ENCODE measurements at regions not wholly inside any gene's neighbourhood (a gene's known extent, or its start where the extent isn't known, plus 50 kb on each side); places are given as distances from the start of the nearest gene placed in this dataset.

DNA sequence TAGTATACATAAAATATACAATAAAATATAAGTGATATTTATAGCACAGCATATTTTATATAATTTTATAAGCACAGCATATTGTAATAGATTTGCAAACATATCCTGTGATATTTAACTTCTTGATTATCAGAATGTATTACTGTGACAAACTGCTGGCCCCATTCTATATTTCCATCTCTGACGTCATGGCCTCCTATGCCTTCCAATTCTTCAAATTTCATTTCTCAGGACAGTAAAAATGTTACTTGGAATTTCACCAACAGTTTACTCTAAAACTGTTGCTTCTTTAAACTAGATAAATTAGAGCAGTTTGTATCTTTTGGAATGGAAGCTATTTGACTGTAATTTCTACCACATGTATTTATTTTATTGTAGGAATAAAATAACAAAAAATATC, 102.5 kb upstream of the SLC25A13 start:
- FAIRE-seq (no peak), DNase-seq (no peak)
- no peaks in the 10 kb centered on the region for H3K9me3 ChIP-seq (ENCODE audit: control insufficient read depth in 2 of 3, insufficient read depth in 1 of 3, low read length in 3 of 3)
- no peaks in the 10 kb centered on the region for H3K27me3 ChIP-seq (ENCODE audit: control insufficient read depth, insufficient read depth, low read length)
- TF ChIP-seq, protein P1, sequence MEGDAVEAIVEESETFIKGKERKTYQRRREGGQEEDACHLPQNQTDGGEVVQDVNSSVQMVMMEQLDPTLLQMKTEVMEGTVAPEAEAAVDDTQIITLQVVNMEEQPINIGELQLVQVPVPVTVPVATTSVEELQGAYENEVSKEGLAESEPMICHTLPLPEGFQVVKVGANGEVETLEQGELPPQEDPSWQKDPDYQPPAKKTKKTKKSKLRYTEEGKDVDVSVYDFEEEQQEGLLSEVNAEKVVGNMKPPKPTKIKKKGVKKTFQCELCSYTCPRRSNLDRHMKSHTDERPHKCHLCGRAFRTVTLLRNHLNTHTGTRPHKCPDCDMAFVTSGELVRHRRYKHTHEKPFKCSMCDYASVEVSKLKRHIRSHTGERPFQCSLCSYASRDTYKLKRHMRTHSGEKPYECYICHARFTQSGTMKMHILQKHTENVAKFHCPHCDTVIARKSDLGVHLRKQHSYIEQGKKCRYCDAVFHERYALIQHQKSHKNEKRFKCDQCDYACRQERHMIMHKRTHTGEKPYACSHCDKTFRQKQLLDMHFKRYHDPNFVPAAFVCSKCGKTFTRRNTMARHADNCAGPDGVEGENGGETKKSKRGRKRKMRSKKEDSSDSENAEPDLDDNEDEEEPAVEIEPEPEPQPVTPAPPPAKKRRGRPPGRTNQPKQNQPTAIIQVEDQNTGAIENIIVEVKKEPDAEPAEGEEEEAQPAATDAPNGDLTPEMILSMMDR (IDR thresholded peaks at IDR 0.05; ENCODE audit: borderline replicate concordance, extremely low read depth, insufficient read depth): no peak
- H3K4me3 ChIP-seq (ENCODE audit: low read length in 3 of 3): no peak overlapping the region
- no peak overlapping the region for H3K27ac ChIP-seq (ENCODE audit: low read depth in 2 of 2, low read length in 2 of 2)
- H3K9ac ChIP-seq (ENCODE audit: low read length in 3 of 3): no peak overlapping the region
- no peaks in the 10 kb centered on the region for H3K4me1 ChIP-seq (ENCODE audit: control insufficient read depth in 2 of 3, insufficient read depth in 2 of 3, low read depth in 1 of 3, low read length in 3 of 3)
- intact Hi-C loops (cut with DNase I): no loop called here
- H3K36me3 ChIP-seq (ENCODE audit: control insufficient read depth in 2 of 3, insufficient read depth in 3 of 3, low read length in 3 of 3): no peaks in the 10 kb centered on the region

DNA sequence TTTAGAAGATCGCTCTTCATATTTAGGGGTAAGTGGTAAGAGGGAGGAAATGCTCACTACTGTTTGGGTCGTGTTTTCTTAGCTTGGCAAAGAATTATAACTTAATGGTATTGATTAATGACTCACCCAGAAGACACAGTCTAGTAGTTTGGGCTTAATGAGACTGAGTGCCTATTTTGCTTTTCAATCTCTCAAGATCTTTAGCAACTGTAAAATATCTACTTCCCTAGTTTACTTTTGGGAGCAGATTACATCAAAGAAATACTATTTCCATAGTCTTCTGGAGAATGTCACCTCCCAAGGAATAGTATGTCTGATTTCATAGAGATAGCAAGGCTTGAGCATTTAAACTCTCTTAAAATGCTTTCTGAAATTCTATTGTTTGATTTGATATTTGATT, 100.5 kb upstream of the SLC25A13 start:
- Histone ChIP-seq H3K9ac (ENCODE audit: low read length in 3 of 3) (no peak overlapping the region), H3K27me3 (ENCODE audit: control insufficient read depth, insufficient read depth, low read length) (no peaks in the 10 kb centered on the region), H3K4me3 (ENCODE audit: low read length in 3 of 3) (no peak overlapping the region), H3K36me3 (ENCODE audit: control insufficient read depth in 2 of 3, insufficient read depth in 3 of 3, low read length in 3 of 3) (no peaks in the 10 kb centered on the region), H3K9me3 (ENCODE audit: control insufficient read depth in 2 of 3, insufficient read depth in 1 of 3, low read length in 3 of 3) (no peaks in the 10 kb centered on the region), H3K4me1 (ENCODE audit: control insufficient read depth in 2 of 3, insufficient read depth in 2 of 3, low read depth in 1 of 3, low read length in 3 of 3) (no peaks in the 10 kb centered on the region), H3K27ac (ENCODE audit: low read depth in 2 of 2, low read length in 2 of 2) (no peak overlapping the region)
- FAIRE-seq (no peak), DNase-seq (no peak)
- intact Hi-C loops (cut with DNase I): no loop called here
- TF ChIP-seq, protein P1 (IDR thresholded peaks at IDR 0.05; ENCODE audit: borderline replicate concordance, extremely low read depth, insufficient read depth): no peak

- FAIRE-seq (no peak), DNase-seq (no peak)
- H3K27me3 ChIP-seq (ENCODE audit: control insufficient read depth, insufficient read depth, low read length): no peaks in the 10 kb centered on the region
- peaks cover 2 to 8% (median 3%) of the 10 kb centered on the region in 3 donors for H3K4me1 ChIP-seq (ENCODE audit: control insufficient read depth in 2 of 3, insufficient read depth in 2 of 3, low read depth in 1 of 3, low read length in 3 of 3)
- no peaks in the 10 kb centered on the region for H3K9me3 ChIP-seq (ENCODE audit: control insufficient read depth in 2 of 3, insufficient read depth in 1 of 3, low read length in 3 of 3)
- H3K9ac ChIP-seq (ENCODE audit: low read length in 3 of 3): no peak overlapping the region
- intact Hi-C loops (cut with DNase I): no loop called here
- TF ChIP-seq, protein P1 (IDR thresholded peaks at IDR 0.05; ENCODE audit: borderline replicate concordance, extremely low read depth, insufficient read depth): no peak
- H3K4me3 ChIP-seq (ENCODE audit: low read length in 3 of 3): no peak overlapping the region
- no peaks in the 10 kb centered on the region for H3K36me3 ChIP-seq (ENCODE audit: control insufficient read depth in 2 of 3, insufficient read depth in 3 of 3, low read length in 3 of 3)
- H3K27ac ChIP-seq (ENCODE audit: low read depth in 2 of 2, low read length in 2 of 2): no peak overlapping the region
Observed at GRCh38 chr7:96418581-96418980, 96.7 kb upstream of the SLC25A13 start.

GRCh38 chr7:96417784-96418183, 95.9 kb upstream of the SLC25A13 start:
- no peak for FAIRE-seq
- intact Hi-C loops (cut with DNase I): no loop called here

More at GRCh38 chr7:96417784-96418183, 95.9 kb upstream of the SLC25A13 start:
- Histone ChIP-seq H3K4me1 (ENCODE audit: control insufficient read depth in 2 of 3, insufficient read depth in 2 of 3, low read depth in 1 of 3, low read length in 3 of 3) (peaks cover 2 to 8% (median 3%) of the 10 kb centered on the region in 3 donors), H3K9ac (ENCODE audit: low read length in 3 of 3) (no peak overlapping the region), H3K27me3 (ENCODE audit: control insufficient read depth, insufficient read depth, low read length) (no peaks in the 10 kb centered on the region), H3K27ac (ENCODE audit: low read depth in 2 of 2, low read length in 2 of 2) (no peak overlapping the region), H3K4me3 (ENCODE audit: low read length in 3 of 3) (no peak overlapping the region), H3K9me3 (ENCODE audit: control insufficient read depth in 2 of 3, insufficient read depth in 1 of 3, low read length in 3 of 3) (no peaks in the 10 kb centered on the region), H3K36me3 (ENCODE audit: control insufficient read depth in 2 of 3, insufficient read depth in 3 of 3, low read length in 3 of 3) (no peaks in the 10 kb centered on the region)
- DNase-seq: no peak
- TF ChIP-seq, protein P1 (IDR thresholded peaks at IDR 0.05; ENCODE audit: borderline replicate concordance, extremely low read depth, insufficient read depth): no peak
